Endothelial cell of umbilical vein (primary cell): ENCODE measurements at regions not wholly inside any gene's neighbourhood (a gene's known extent, or its start where the extent isn't known, plus 50 kb on each side); places are given as distances from the start of the nearest gene placed in this dataset.

ENCODE experiments used
- BruUV-seq: library from RNA; stranded (reverse); fragments of 400-500 nt; replicated peaks from 2 replicates; lab custom pipeline; 2021; lab: Mats Ljungman, UMichigan
- CTCF ChIA-PET: fragments of 300-600, 350-600 bp; sonication (Branson Sonifier 250); formaldehyde crosslinking; loops from one replicate; lab custom pipeline; 2021; ENCODE audit warnings: antibody characterized with exemption, inconsistent platforms; lab: Charles Lee
- POLR2A ChIA-PET: fragments of 300-600, 350-600 bp; sonication (Branson Sonifier 250); formaldehyde crosslinking; loops from one replicate; lab custom pipeline; 2021; ENCODE audit warnings: antibody characterized with exemption, inconsistent platforms; lab: Charles Lee
- DNase-seq: peaks from one replicate; pipeline ENCODE4 v3.0.0-alpha.2; 2011; ENCODE audit warnings: low read depth, low spot score
- FAIRE-seq: peaks from 2 replicates; lab custom pipeline; 2011; peaks lifted over from hg19 to GRCh38; lab: Jason Lieb, UNC
- H2AFZ ChIP-seq: 2 replicates; pipeline ENCODE4 v1.6.0; 2012; ENCODE audit warnings: low read depth, low read length, control low read depth, inconsistent platforms
- H3K27ac ChIP-seq: 2 replicates; pipeline ENCODE4 v1.5.1; 2011; ENCODE audit warnings: low read depth, mild to moderate bottlenecking, control low read depth, low read length, moderate library complexity; ENCODE audit not compliant: insufficient read depth
- H3K27me3 ChIP-seq, 2 experiments: 2 replicates each; pipeline versions ENCODE4 v1.6.0 to v1.6.1; 2011; ENCODE audit warnings: low read length in 2 of 2, mixed read lengths in 1 of 2; ENCODE audit not compliant: control insufficient read depth in 2 of 2, insufficient read depth in 2 of 2
- H3K36me3 ChIP-seq, 2 experiments: 2 replicates in 1 of 2; 3 replicates in 1 of 2; pipeline ENCODE4 v1.5.1; 2011; ENCODE audit warnings: low read length in 2 of 2, mild to moderate bottlenecking in 1 of 2, moderate library complexity in 1 of 2; ENCODE audit not compliant: control insufficient read depth in 2 of 2, insufficient read depth in 2 of 2; ENCODE audit errors: extremely low read depth in 1 of 2
- H3K4me1 ChIP-seq: 3 replicates; pipeline ENCODE4 v1.5.1; 2011; ENCODE audit warnings: mild to moderate bottlenecking, low read length; ENCODE audit not compliant: control insufficient read depth, insufficient read depth; ENCODE audit errors: extremely low read depth
- H3K4me2 ChIP-seq: 2 replicates; pipeline ENCODE4 v1.6.1; 2011; ENCODE audit warnings: low read length, control low read depth, mixed read lengths; ENCODE audit not compliant: insufficient read depth
- H3K4me3 ChIP-seq, 3 experiments: fragments of 200-600 bp in 1 of 3; sonication (generic), shearing (Covaris generic) in 1 of 3; replicated peaks in 1 of 3; 2 replicates each; pipeline ENCODE4 v1.5.1; 2011 to 2016; ENCODE audit warnings: control low read depth in 3 of 3, low read length in 3 of 3, mild to moderate bottlenecking in 2 of 3, inconsistent platforms in 1 of 3, low read depth in 1 of 3, moderate library complexity in 1 of 3; ENCODE audit not compliant: insufficient read depth in 1 of 3
- H3K79me2 ChIP-seq: 2 replicates; pipeline ENCODE4 v1.6.0; 2012; ENCODE audit warnings: low read length, inconsistent platforms; ENCODE audit not compliant: control insufficient read depth, insufficient read depth
- H3K9ac ChIP-seq: replicated peaks from 2 replicates; pipeline ENCODE3; 2011; ENCODE audit warnings: low read length, control low read depth; ENCODE audit not compliant: insufficient read depth; ENCODE audit errors: extremely low read depth
- H3K9me1 ChIP-seq: replicated peaks from 3 replicates; pipeline ENCODE4 v1.6.0; 2011; ENCODE audit warnings: mild to moderate bottlenecking, low read length; ENCODE audit not compliant: control insufficient read depth, insufficient read depth; ENCODE audit errors: extremely low read depth
- H3K9me3 ChIP-seq: replicated peaks from 2 replicates; pipeline ENCODE4 v1.5.1; 2012; ENCODE audit warnings: low read length, inconsistent platforms; ENCODE audit not compliant: control insufficient read depth, insufficient read depth
- H4K20me1 ChIP-seq: replicated peaks from 2 replicates; pipeline ENCODE3; 2011; ENCODE audit warnings: mild to moderate bottlenecking, low read length; ENCODE audit not compliant: control insufficient read depth, insufficient read depth; ENCODE audit errors: extremely low read depth
- CTCF ChIP-seq, 2 donors: IDR thresholded peaks; 1 replicate in 1 of 2; 2 replicates in 1 of 2; pipeline ENCODE4 v1.5.1; 2011; ENCODE audit warnings: low read length in 2 of 2, mild to moderate bottlenecking in 2 of 2, moderate library complexity in 2 of 2, control low read depth in 1 of 2, inconsistent platforms in 1 of 2, low read depth in 1 of 2; ENCODE audit not compliant: insufficient read depth in 1 of 2; ENCODE audit errors: extremely low read depth in 1 of 2
- EZH2 ChIP-seq: IDR thresholded peaks from 2 replicates; pipeline ENCODE4 v1.6.1; 2012; ENCODE audit warnings: borderline replicate concordance, low read depth, mild to moderate bottlenecking, moderate library complexity, low read length, inconsistent platforms; ENCODE audit not compliant: severe bottlenecking
- FOS ChIP-seq: IDR thresholded peaks from 2 replicates; pipeline ENCODE4 v1.6.1; 2011; ENCODE audit warnings: mild to moderate bottlenecking, low read length, moderate library complexity, borderline replicate concordance; ENCODE audit not compliant: insufficient read depth
- GATA2 ChIP-seq: IDR thresholded peaks from 2 replicates; pipeline ENCODE4 v1.7.0; 2011; ENCODE audit warnings: low read depth, mild to moderate bottlenecking, moderate library complexity, mixed read lengths, low read length; ENCODE audit not compliant: insufficient read length, insufficient read depth
- JUN ChIP-seq: IDR thresholded peaks from 2 replicates; pipeline ENCODE4 v1.6.1; 2011; ENCODE audit warnings: borderline replicate concordance, low read depth; ENCODE audit not compliant: insufficient read length, insufficient read depth
- MAX ChIP-seq: IDR thresholded peaks from 2 replicates; pipeline ENCODE4 v1.6.1; 2011; ENCODE audit not compliant: insufficient read depth, insufficient read length
- MYC ChIP-seq: IDR thresholded peaks from one replicate; pipeline ENCODE4 v1.6.1; 2011; ENCODE audit warnings: mild to moderate bottlenecking, low read depth, low read length
- POLR2A ChIP-seq: IDR thresholded peaks from 2 replicates; pipeline ENCODE4 v1.6.1; 2012; ENCODE audit warnings: low read depth, mild to moderate bottlenecking, control low read depth, low read length
- POLR2AphosphoS5 ChIP-seq: IDR thresholded peaks from 2 replicates; pipeline ENCODE4 v1.6.1; 2012; ENCODE audit warnings: low read depth, mild to moderate bottlenecking, control low read depth, low read length, moderate library complexity; ENCODE audit not compliant: insufficient read depth
- dilution Hi-C: fragments of 300-500 bp; cut with MboI; formaldehyde crosslinking; loops from one replicate; pipeline ENCODE4 v1.15.0; 2019; ENCODE audit warnings: low sequenced_read_pairs; ENCODE audit not compliant: extremely low pct_ligation_motif_present
- intact Hi-C: fragments of 100-400 bp; cut with micrococcal nuclease; formaldehyde crosslinking; loops from one replicate; pipeline ENCODE4 v1.10.0; 2022

- TF ChIP-seq POLR2A (no peak), EZH2 (no peak), MAX (no peak), FOS (no peak), CTCF (IDR thresholded peaks at IDR 0.05; ENCODE audit: extremely low read depth in 1 of 2, insufficient read depth in 1 of 2, low read depth in 1 of 2, low read length in 2 of 2) (no peak), MYC (no peak), GATA2 (no peak), JUN (no peak), POLR2AphosphoS5 (no peak)
- peaks cover 12% of the 10 kb centered on the region for H3K4me1 ChIP-seq
- H3K79me2 ChIP-seq = no peaks in the 10 kb centered on the region
- ChIA-PET CTCF (interaction anchor here (1.0 to 2.6 kb wide), 5 partner anchors 14 to 89 kb away, joined by 3 to 13 read pairs (median 6); no protein-coding TSS in a partner anchor), POLR2A (no interaction called here)
- no peaks in the 10 kb centered on the region for H3K9me3 ChIP-seq
- no TSS peak for BruUV-seq
- intact Hi-C loops = loop anchor here (5.0 kb wide), 1 partner anchor 41 kb away; no protein-coding TSS in a partner anchor
- no peak overlapping the region for H3K4me3 ChIP-seq
- DNase-seq (no peak), FAIRE-seq (no peak)
- no peak overlapping the region for H2AFZ ChIP-seq
- no peak overlapping the region for H3K9ac ChIP-seq
- no peaks in the 10 kb centered on the region for H3K27me3 ChIP-seq
- H3K4me2 ChIP-seq = no peak overlapping the region
- no peaks in the 10 kb centered on the region for H3K9me1 ChIP-seq
- dilution Hi-C loops = no loop called here
- H3K36me3 ChIP-seq = peaks cover 0 to 2% of the 10 kb centered on the region in 2 experiments
- H3K27ac ChIP-seq = no peak overlapping the region
- H4K20me1 ChIP-seq = no peaks in the 10 kb centered on the region
Measured at GRCh38 chr2:174668075-174668474, 70.5 kb upstream of the WIPF1 start.
